ENCODE measurements at regions not wholly inside any gene's neighbourhood (a gene's known extent, or its start where the extent isn't known, plus 50 kb on each side); places are given as distances from the start of the nearest gene placed in this dataset.

DNA sequence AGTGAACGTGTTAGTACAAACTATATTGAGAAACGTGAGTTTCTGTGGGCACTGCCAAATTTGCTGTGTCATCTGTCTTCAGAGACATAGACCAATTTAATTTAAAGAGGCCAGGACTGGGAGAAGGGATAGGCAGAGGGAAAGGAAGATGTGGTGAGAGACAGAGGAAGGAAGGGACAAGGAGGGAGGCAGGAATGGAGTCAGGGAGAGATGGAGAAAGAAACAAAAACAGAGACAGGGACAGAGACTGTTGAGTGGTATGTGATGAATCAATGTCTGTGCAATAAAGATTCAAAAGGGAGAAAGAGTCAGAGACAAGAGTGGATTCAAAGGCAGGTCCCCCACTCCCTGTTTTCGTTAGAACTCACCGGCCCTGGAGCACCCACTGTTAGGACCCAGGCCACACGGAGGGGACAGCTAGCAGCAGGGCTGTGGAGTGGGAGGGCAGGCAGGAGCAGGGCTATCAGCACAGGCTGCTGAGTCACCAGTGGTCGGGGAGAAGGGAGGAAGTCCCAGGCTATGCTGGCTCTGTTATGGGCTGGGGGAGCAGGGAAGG is 51.6 kb upstream of the CHD6 start:
- H3K4me1 ChIP-seq (ENCODE audit: control insufficient read depth in 1 of 2, insufficient read depth in 2 of 2, low read length in 2 of 2): no peaks in the 10 kb centered on the region
- no peak overlapping the region for H3K4me3 ChIP-seq (ENCODE audit: low read depth in 1 of 2, low read length in 2 of 2)
- no peaks in the 10 kb centered on the region for H3K36me3 ChIP-seq (ENCODE audit: control insufficient read depth in 1 of 2, insufficient read depth in 2 of 2, low read length in 2 of 2)
- H3K27ac ChIP-seq (ENCODE audit: low read length): no peak overlapping the region
- no peaks in the 10 kb centered on the region for H3K27me3 ChIP-seq (ENCODE audit: low read depth, low read length)
- H3K9me3 ChIP-seq (ENCODE audit: control insufficient read depth in 1 of 2, low read length in 2 of 2): no peaks in the 10 kb centered on the region

DNA sequence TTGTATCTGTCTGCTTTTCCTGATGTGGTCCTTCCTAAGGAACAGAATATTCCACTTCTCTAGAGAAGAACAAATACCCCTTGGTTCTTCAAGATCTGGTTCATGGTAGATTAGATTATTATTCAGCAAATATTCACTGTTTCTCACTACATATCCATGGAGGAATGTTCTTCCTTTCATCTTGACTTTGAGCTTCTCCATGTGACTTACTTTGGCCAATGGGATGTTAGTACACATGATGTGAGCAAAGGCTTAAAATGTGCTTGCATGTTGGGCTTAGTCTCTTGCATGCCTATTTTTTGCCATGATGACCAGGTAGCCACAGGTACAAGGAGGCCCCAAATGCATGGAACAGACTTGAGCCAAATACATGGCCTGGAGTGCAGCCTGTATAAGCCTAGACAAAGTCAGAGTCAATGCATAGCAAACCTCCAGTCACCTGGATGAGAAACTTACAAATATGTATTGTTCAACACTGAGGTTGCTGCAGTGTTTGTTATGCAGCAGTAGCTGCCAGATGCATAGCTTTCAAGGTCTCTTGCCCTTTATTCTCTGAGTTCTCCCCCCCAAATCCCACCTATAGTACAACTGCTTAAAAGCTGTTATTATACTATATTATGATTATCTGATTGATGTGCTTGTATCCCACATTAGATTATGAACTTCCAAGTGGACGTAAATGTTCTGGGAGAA is 50.0 kb upstream of the CHD6 start:
- no peaks in the 10 kb centered on the region for H3K36me3 ChIP-seq (ENCODE audit: control insufficient read depth in 1 of 2, insufficient read depth in 2 of 2, low read length in 2 of 2)
- H3K4me1 ChIP-seq (ENCODE audit: control insufficient read depth in 1 of 2, insufficient read depth in 2 of 2, low read length in 2 of 2): no peaks in the 10 kb centered on the region
- peaks cover 0 to 3% of the 10 kb centered on the region in 2 donors for H3K9me3 ChIP-seq (ENCODE audit: control insufficient read depth in 1 of 2, low read length in 2 of 2)
- H3K27ac ChIP-seq (ENCODE audit: low read length): no peak overlapping the region
- H3K4me3 ChIP-seq (ENCODE audit: low read depth in 1 of 2, low read length in 2 of 2): no peak overlapping the region
- H3K27me3 ChIP-seq (ENCODE audit: low read depth, low read length): no peaks in the 10 kb centered on the region

Data from muscle layer of duodenum (tissue), 2 donors.